H1 (cell line): ENCODE measurements at regions not wholly inside any gene's neighbourhood (a gene's known extent, or its start where the extent isn't known, plus 50 kb on each side); places are given as distances from the start of the nearest gene placed in this dataset.

Experiments
- CBX5 ChIP-seq: fragments of 300-800, 300-1000 bp; sonication (generic); IDR thresholded peaks from 2 replicates; pipeline ENCODE4 v1.7.1; 2016; ENCODE audit warnings: antibody characterized with exemption, low read length, low read depth
- CHD7 ChIP-seq: fragments of 300-600 bp; sonication (generic); IDR thresholded peaks from 2 replicates; pipeline ENCODE4 v1.7.1; 2012; ENCODE audit warnings: low read length, moderate library complexity, mild to moderate bottlenecking, inconsistent platforms; ENCODE audit not compliant: insufficient replicate concordance
- HDAC6 ChIP-seq: IDR thresholded peaks from one replicate; pipeline ENCODE4 v1.7.1; 2012; ENCODE audit warnings: low read depth, mild to moderate bottlenecking, inconsistent platforms, low read length, moderate library complexity
- KDM4A ChIP-seq: IDR thresholded peaks from one replicate; pipeline ENCODE4 v1.7.1; 2012; ENCODE audit warnings: low read depth, mild to moderate bottlenecking, moderate library complexity, low read length, inconsistent platforms; ENCODE audit not compliant: severe bottlenecking
- POLR2A ChIP-seq, 2 experiments: IDR thresholded peaks; 1 replicate in 1 of 2; 2 replicates in 1 of 2; pipeline ENCODE4 v1.6.1; 2011; ENCODE audit warnings: low read depth in 2 of 2, low read length in 2 of 2, mild to moderate bottlenecking in 2 of 2; ENCODE audit errors: control extremely low read depth in 1 of 2
- POU5F1 ChIP-seq: IDR thresholded peaks from 2 replicates; pipeline ENCODE4 v1.6.1; 2011; ENCODE audit warnings: low read depth, mild to moderate bottlenecking, low read length, moderate library complexity
- RNF2 ChIP-seq: fragments of 200-900, 300-1000 bp; sonication (generic); IDR thresholded peaks from 2 replicates; pipeline ENCODE4 v1.7.1; 2016; ENCODE audit warnings: borderline replicate concordance, low read depth, mild to moderate bottlenecking, antibody characterized with exemption, low read length; ENCODE audit not compliant: poor library complexity, severe bottlenecking; ENCODE audit errors: missing control alignments
- SP1 ChIP-seq: IDR thresholded peaks from 2 replicates; pipeline ENCODE4 v1.6.1; 2011; ENCODE audit warnings: low read depth, low read length
- SUZ12 ChIP-seq: fragments of 200-600 bp; sonication (generic); IDR thresholded peaks from 2 replicates; pipeline ENCODE4 v1.6.1; 2012; ENCODE audit warnings: mild to moderate bottlenecking, inconsistent platforms, low read length, moderate library complexity, mixed read lengths
- YY1 ChIP-seq: IDR thresholded peaks from 2 replicates; pipeline ENCODE4 v1.6.1; 2011; ENCODE audit warnings: low read depth, mild to moderate bottlenecking, low read length
- TF ChIP-seq, protein P1 (sequence below): IDR thresholded peaks from 2 replicates; pipeline ENCODE4 v1.6.1; 2012; ENCODE audit warnings: inconsistent platforms
- TF ChIP-seq, protein P2 (sequence below): IDR thresholded peaks from 2 replicates; pipeline ENCODE4 v1.6.1; 2012; ENCODE audit warnings: inconsistent platforms

DNA sequence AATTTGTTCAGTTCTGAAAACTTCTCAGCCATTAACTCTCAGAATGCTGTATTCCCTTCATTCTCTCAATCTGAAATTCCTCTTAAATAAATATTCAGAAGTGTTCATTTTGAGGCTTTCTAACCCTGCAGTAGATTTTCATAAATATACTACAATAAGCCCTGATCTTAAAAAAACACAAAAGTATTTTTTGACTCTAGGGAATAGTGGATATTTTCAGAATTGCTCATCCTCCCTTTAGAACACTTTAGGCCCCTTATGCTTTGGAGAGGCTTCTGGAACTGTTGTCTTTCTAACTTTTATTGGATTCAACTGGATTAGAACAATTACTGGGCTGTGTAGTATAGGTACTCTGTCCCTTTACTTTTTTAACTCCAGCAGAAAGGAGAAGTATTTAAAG lies 1662.6 kb upstream of the MIR17HG start (continued):
- no peak for TF ChIP-seq CHD7
- TF ChIP-seq KDM4A = no peak
- TF ChIP-seq POLR2A (IDR thresholded peaks at IDR 0.05; ENCODE audit: control extremely low read depth in 1 of 2, low read depth in 2 of 2, low read length in 2 of 2) = no peak
- TF ChIP-seq POU5F1 = no peak
- no peak for TF ChIP-seq RNF2
- TF ChIP-seq, protein P1, sequence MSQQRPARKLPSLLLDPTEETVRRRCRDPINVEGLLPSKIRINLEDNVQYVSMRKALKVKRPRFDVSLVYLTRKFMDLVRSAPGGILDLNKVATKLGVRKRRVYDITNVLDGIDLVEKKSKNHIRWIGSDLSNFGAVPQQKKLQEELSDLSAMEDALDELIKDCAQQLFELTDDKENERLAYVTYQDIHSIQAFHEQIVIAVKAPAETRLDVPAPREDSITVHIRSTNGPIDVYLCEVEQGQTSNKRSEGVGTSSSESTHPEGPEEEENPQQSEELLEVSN = no peak
- TF ChIP-seq CBX5 = no peak
- TF ChIP-seq SUZ12 = no peak
- TF ChIP-seq HDAC6 = no peak
- no peak for TF ChIP-seq SP1
- TF ChIP-seq YY1 = no peak
- TF ChIP-seq, protein P2, sequence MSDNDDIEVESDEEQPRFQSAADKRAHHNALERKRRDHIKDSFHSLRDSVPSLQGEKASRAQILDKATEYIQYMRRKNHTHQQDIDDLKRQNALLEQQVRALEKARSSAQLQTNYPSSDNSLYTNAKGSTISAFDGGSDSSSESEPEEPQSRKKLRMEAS = no peak
